Loucy (cell line): ENCODE measurements at regions not wholly inside any gene's neighbourhood (a gene's known extent, or its start where the extent isn't known, plus 50 kb on each side); places are given as distances from the start of the nearest gene placed in this dataset.

ENCODE experiments used
- H2AFZ ChIP-seq: fragments of 200-600 bp; sonication (generic); 2 replicates; pipeline ENCODE4 v1.6.0; 2016; ENCODE audit warnings: antibody characterized with exemption, mild to moderate bottlenecking, low read length, moderate library complexity
- H3F3A ChIP-seq: fragments of 200-600 bp; 2 replicates; pipeline ENCODE4 v1.6.0; 2016; ENCODE audit warnings: antibody characterized with exemption, low read depth, mild to moderate bottlenecking
- H3K27me3 ChIP-seq: fragments of 200-600 bp; sonication (generic); 2 replicates; pipeline ENCODE4 v1.6.1; 2014; ENCODE audit warnings: low read length, mild to moderate bottlenecking; ENCODE audit not compliant: insufficient read depth, poor library complexity, severe bottlenecking
- H3K36me3 ChIP-seq: fragments of 200-600 bp; sonication (generic); 2 replicates; pipeline ENCODE4 v1.6.1; 2016; ENCODE audit warnings: low read length; ENCODE audit not compliant: insufficient read depth
- H3K4me1 ChIP-seq: fragments of 200-600 bp; sonication (generic); 2 replicates; pipeline ENCODE4 v1.5.1; 2014; ENCODE audit warnings: low read length, mild to moderate bottlenecking; ENCODE audit not compliant: insufficient read depth, poor library complexity, severe bottlenecking
- H3K4me2 ChIP-seq: fragments of 200-600 bp; sonication (generic); 2 replicates; pipeline ENCODE4 v1.6.0; 2014; ENCODE audit warnings: antibody characterized with exemption, low read length, low read depth, mild to moderate bottlenecking; ENCODE audit not compliant: poor library complexity, severe bottlenecking
- H3K4me3 ChIP-seq: fragments of 200-600 bp; sonication (generic); 2 replicates; pipeline ENCODE4 v1.5.1; 2014; ENCODE audit warnings: low read length, mild to moderate bottlenecking, mixed read lengths; ENCODE audit not compliant: poor library complexity, severe bottlenecking
- H3K79me2 ChIP-seq: fragments of 200-600 bp; sonication (generic); 2 replicates; pipeline ENCODE4 v1.6.1; 2014; ENCODE audit warnings: low read length; ENCODE audit not compliant: insufficient read depth
- H3K9ac ChIP-seq: fragments of 200-600 bp; sonication (generic); 2 replicates; pipeline ENCODE4 v1.6.0; 2014; ENCODE audit warnings: mild to moderate bottlenecking, low read depth, low read length, moderate library complexity; ENCODE audit not compliant: poor library complexity, severe bottlenecking
- H3K9me2 ChIP-seq: fragments of 200-600 bp; sonication (generic); replicated peaks from 2 replicates; pipeline ENCODE4 v1.6.1; 2016; ENCODE audit warnings: low read depth, low read length, mixed read lengths
- H3K9me3 ChIP-seq: fragments of 200-600 bp; sonication (generic); 2 replicates; pipeline ENCODE4 v1.6.1; 2014; ENCODE audit warnings: mild to moderate bottlenecking, antibody characterized with exemption, low read length, low read depth; ENCODE audit not compliant: insufficient read depth
- H4K20me1 ChIP-seq: fragments of 200-600 bp; sonication (generic); 2 replicates; pipeline ENCODE4 v1.6.0; 2014; ENCODE audit warnings: antibody characterized with exemption, low read length, mild to moderate bottlenecking; ENCODE audit not compliant: insufficient read depth, poor library complexity, severe bottlenecking
- CTCF ChIP-seq: fragments of 200-600 bp; sonication (generic); conservative IDR thresholded peaks from 2 replicates; pipeline ENCODE4 v1.5.1; 2014; ENCODE audit warnings: mild to moderate bottlenecking, antibody characterized with exemption, low read length
- EZH2phosphoT487 ChIP-seq: fragments of 200-600 bp; IDR thresholded peaks from 2 replicates; pipeline ENCODE4 v1.6.1; 2018; ENCODE audit warnings: antibody characterized with exemption, mild to moderate bottlenecking, moderate library complexity, borderline replicate concordance

- Histone ChIP-seq H3K36me3 (no peaks in the 10 kb centered on the region), H3F3A (no peaks in the 10 kb centered on the region), H4K20me1 (no peaks in the 10 kb centered on the region), H3K27me3 (no peaks in the 10 kb centered on the region), H3K4me3 (no peak overlapping the region), H3K79me2 (no peaks in the 10 kb centered on the region), H2AFZ (no peak overlapping the region), H3K4me1 (no peaks in the 10 kb centered on the region), H3K9me2 (no peaks in the 10 kb centered on the region), H3K9ac (no peak overlapping the region), H3K4me2 (no peak overlapping the region), H3K9me3 (no peaks in the 10 kb centered on the region)
- TF ChIP-seq EZH2phosphoT487 = no peak
- no peak for TF ChIP-seq CTCF
Measured at GRCh38 chr3:81022339-81022738, 739.1 kb downstream of the GBE1 start.

GRCh38 chr3:81013360-81013759 lies 748.1 kb downstream of the GBE1 start:
- Histone ChIP-seq H3F3A (no peaks in the 10 kb centered on the region), H3K9me2 (no peaks in the 10 kb centered on the region), H2AFZ (no peak overlapping the region), H3K9me3 (no peaks in the 10 kb centered on the region), H3K27me3 (no peaks in the 10 kb centered on the region), H3K4me1 (no peaks in the 10 kb centered on the region), H3K9ac (no peak overlapping the region), H3K4me2 (no peak overlapping the region), H3K36me3 (no peaks in the 10 kb centered on the region), H4K20me1 (no peaks in the 10 kb centered on the region), H3K79me2 (no peaks in the 10 kb centered on the region), H3K4me3 (no peak overlapping the region)
- TF ChIP-seq CTCF (no peak), EZH2phosphoT487 (no peak)

GRCh38 chr3:81005992-81006391 lies 755.5 kb downstream of the GBE1 start:
- TF ChIP-seq CTCF (no peak; the same call in 1 of the 2 replicates), EZH2phosphoT487 (no peak)
- H3K9ac ChIP-seq = no peak overlapping the region
- H3K9me2 ChIP-seq = no peaks in the 10 kb centered on the region

More at GRCh38 chr3:81005992-81006391, 755.5 kb downstream of the GBE1 start:
- H3K4me2 ChIP-seq = no peak overlapping the region
- no peaks in the 10 kb centered on the region for H3F3A ChIP-seq
- no peaks in the 10 kb centered on the region for H3K9me3 ChIP-seq
- no peaks in the 10 kb centered on the region for H3K27me3 ChIP-seq
- H3K4me3 ChIP-seq = no peak overlapping the region
- H3K36me3 ChIP-seq = no peaks in the 10 kb centered on the region
- no peaks in the 10 kb centered on the region for H3K4me1 ChIP-seq
- no peaks in the 10 kb centered on the region for H3K79me2 ChIP-seq
- no peak overlapping the region for H2AFZ ChIP-seq
- no peaks in the 10 kb centered on the region for H4K20me1 ChIP-seq
